ENCODE measurements at regions not wholly inside any gene's neighbourhood (a gene's known extent, or its start where the extent isn't known, plus 50 kb on each side); places are given as distances from the start of the nearest gene placed in this dataset.
A peak's percentile ranks its signal among the peaks of the same experiment; 100 is the strongest.
"Not testable (repeated sequence)": the region's sequence is repeated elsewhere in the genome, so short reads cannot be mapped to it uniquely, and the experiment has no call there.

GRCh38 chr4:154907345-154908045, 126.4 kb downstream of the RBM46 start:
- not testable (repeated sequence) for DNase-seq (ENCODE audit: low read depth, low spot score); H3K4me3 Mint-ChIP-seq; H3K27ac Mint-ChIP-seq (ENCODE audit: unreplicated experiment); H3K36me3 Mint-ChIP-seq (ENCODE audit: low read depth); H3K27me3 Mint-ChIP-seq (ENCODE audit: low read depth); H3K9me3 Mint-ChIP-seq; H3K4me1 Mint-ChIP-seq

- no peak overlapping the region for H3K4me3 Mint-ChIP-seq
- no peaks in the 10 kb centered on the region for H3K27me3 Mint-ChIP-seq (ENCODE audit: low read depth)
- no peaks in the 10 kb centered on the region for H3K4me1 Mint-ChIP-seq
- TF ChIP-seq CTCF (conservative IDR thresholded peaks at IDR 0.05), result no peak
- DNase-seq (ENCODE audit: low read depth, low spot score), result no peak
- H3K36me3 Mint-ChIP-seq (ENCODE audit: low read depth), result no peaks in the 10 kb centered on the region
- H3K27ac Mint-ChIP-seq (ENCODE audit: unreplicated experiment), result no peak overlapping the region
- H3K9me3 Mint-ChIP-seq, result peaks cover 4% of the 10 kb centered on the region
Measured at GRCh38 chr4:154908168-154908567, 127.1 kb downstream of the RBM46 start.

GRCh38 chr4:154911097-154911496, 130.0 kb downstream of the RBM46 start:
- no peak overlapping the region for H3K4me3 Mint-ChIP-seq
- H3K9me3 Mint-ChIP-seq, result peaks cover 3% of the 10 kb centered on the region
- H3K27me3 Mint-ChIP-seq (ENCODE audit: low read depth), result peaks cover 3% of the 10 kb centered on the region
- peak; percentile 44 for TF ChIP-seq CTCF (conservative IDR thresholded peaks at IDR 0.05)
- no peaks in the 10 kb centered on the region for H3K36me3 Mint-ChIP-seq (ENCODE audit: low read depth)
- no peaks in the 10 kb centered on the region for H3K4me1 Mint-ChIP-seq
- no peak overlapping the region for H3K27ac Mint-ChIP-seq (ENCODE audit: unreplicated experiment)
- DNase-seq (ENCODE audit: low read depth, low spot score), result no peak

GRCh38 chr4:154911608-154912098, 130.6 kb downstream of the RBM46 start:
- H3K4me1 Mint-ChIP-seq, result no peaks in the 10 kb centered on the region
- TF ChIP-seq CTCF (conservative IDR thresholded peaks at IDR 0.05), result no peak
- no peak overlapping the region for H3K27ac Mint-ChIP-seq (ENCODE audit: unreplicated experiment)
- peaks cover 3% of the 10 kb centered on the region for H3K27me3 Mint-ChIP-seq (ENCODE audit: low read depth)
- no peak overlapping the region for H3K4me3 Mint-ChIP-seq
- H3K36me3 Mint-ChIP-seq (ENCODE audit: low read depth), result no peaks in the 10 kb centered on the region
- H3K9me3 Mint-ChIP-seq, result peaks cover 2% of the 10 kb centered on the region
- no peak for DNase-seq (ENCODE audit: low read depth, low spot score)

GRCh38 chr4:154916068-154916467, 135.0 kb downstream of the RBM46 start:
- DNase-seq (ENCODE audit: low read depth, low spot score), result no peak
- Mint-ChIP-seq H3K4me1 (no peaks in the 10 kb centered on the region), H3K27ac (ENCODE audit: unreplicated experiment) (no peak overlapping the region), H3K27me3 (ENCODE audit: low read depth) (peaks cover 3% of the 10 kb centered on the region), H3K4me3 (no peak overlapping the region), H3K9me3 (no peaks in the 10 kb centered on the region), H3K36me3 (ENCODE audit: low read depth) (no peaks in the 10 kb centered on the region)
- no peak for TF ChIP-seq CTCF (conservative IDR thresholded peaks at IDR 0.05)

GRCh38 chr4:154927126-154927680, 146.1 kb downstream of the RBM46 start:
- Mint-ChIP-seq H3K4me3 (no peak overlapping the region), H3K27ac (ENCODE audit: unreplicated experiment) (no peak overlapping the region), H3K9me3 (peaks cover 13% of the 10 kb centered on the region), H3K27me3 (ENCODE audit: low read depth) (peaks cover 2% of the 10 kb centered on the region), H3K36me3 (ENCODE audit: low read depth) (peaks cover 3% of the 10 kb centered on the region), H3K4me1 (no peaks in the 10 kb centered on the region)
- TF ChIP-seq CTCF (conservative IDR thresholded peaks at IDR 0.05), result no peak
- no peak for DNase-seq (ENCODE audit: low read depth, low spot score)
